Common myeloid progenitor, CD34-positive (primary cell): ENCODE measurements at regions not wholly inside any gene's neighbourhood (a gene's known extent, or its start where the extent isn't known, plus 50 kb on each side); places are given as distances from the start of the nearest gene placed in this dataset.
"Not testable (repeated sequence)": the region's sequence is repeated elsewhere in the genome, so short reads cannot be mapped to it uniquely, and the experiment has no call there.

Experiments
- CTCF ChIA-PET: fragments of 350-600 bp; sonication (Branson Sonifier 250); formaldehyde crosslinking; loops from one replicate; lab custom pipeline; 2021; ENCODE audit warnings: antibody characterized with exemption; lab: Charles Lee
- POLR2A ChIA-PET: fragments of 350-600 bp; sonication (Branson Sonifier 250); formaldehyde crosslinking; loops from one replicate; lab custom pipeline; 2021; ENCODE audit warnings: antibody characterized with exemption; lab: Charles Lee
- DNase-seq, 3 donors: peaks; one replicate each; pipeline versions ENCODE4 v3.0.0 to v3.0.0-alpha.2; 2013
- H3K27ac ChIP-seq, 2 experiments: 1 replicate in 1 of 2; 2 replicates in 1 of 2; pipeline ENCODE4 v1.7.0; 2013; ENCODE audit warnings: inconsistent platforms in 2 of 2, low read length in 2 of 2, mild to moderate bottlenecking in 2 of 2, low read depth in 1 of 2, moderate library complexity in 1 of 2; ENCODE audit not compliant: severe bottlenecking in 2 of 2, insufficient read depth in 1 of 2, poor library complexity in 1 of 2
- H3K27me3 ChIP-seq, 5 experiments: replicated peaks in 2 of 5; 1 replicate in 3 of 5; 2 replicates in 2 of 5; pipeline versions ENCODE4 v1.6.1 to v1.7.0; 2013; ENCODE audit warnings: low read length in 4 of 5, mild to moderate bottlenecking in 2 of 5, moderate library complexity in 2 of 5, inconsistent platforms in 1 of 5; ENCODE audit not compliant: insufficient read depth in 5 of 5, control insufficient read depth in 4 of 5
- H3K36me3 ChIP-seq, 4 experiments: 1 replicate in 2 of 4; 2 replicates in 2 of 4; pipeline versions ENCODE4 v1.6.1 to v1.7.0; 2013; ENCODE audit warnings: low read length in 3 of 4, control low read depth in 1 of 4, mild to moderate bottlenecking in 1 of 4; ENCODE audit not compliant: control insufficient read depth in 4 of 4, insufficient read depth in 4 of 4
- H3K4me1 ChIP-seq, 4 experiments: 1 replicate in 3 of 4; 2 replicates in 1 of 4; pipeline versions ENCODE4 v1.6.1 to v1.7.1; 2013; ENCODE audit warnings: low read length in 3 of 4, mild to moderate bottlenecking in 3 of 4, control low read depth in 1 of 4, inconsistent platforms in 1 of 4, moderate library complexity in 1 of 4; ENCODE audit not compliant: control insufficient read depth in 4 of 4, insufficient read depth in 4 of 4; ENCODE audit errors: control extremely low read depth in 1 of 4
- H3K4me3 ChIP-seq, 7 experiments: 1 replicate in 4 of 7; 2 replicates in 3 of 7; pipeline versions ENCODE4 v1.5.1 to v1.7.0; 2013; ENCODE audit warnings: mild to moderate bottlenecking in 7 of 7, low read length in 6 of 7, moderate library complexity in 6 of 7, inconsistent platforms in 2 of 7, low read depth in 2 of 7, control low read depth in 1 of 7; ENCODE audit not compliant: insufficient read depth in 4 of 7, control insufficient read depth in 1 of 7; ENCODE audit errors: extremely low read depth in 1 of 7
- H3K9me3 ChIP-seq, 5 experiments: 1 replicate in 4 of 5; 2 replicates in 1 of 5; pipeline versions ENCODE4 v1.6.1 to v1.7.1; 2013; ENCODE audit warnings: low read length in 4 of 5, mild to moderate bottlenecking in 2 of 5, inconsistent platforms in 1 of 5, low read depth in 1 of 5, moderate library complexity in 1 of 5; ENCODE audit not compliant: control insufficient read depth in 4 of 5, insufficient read depth in 2 of 5; ENCODE audit errors: control extremely low read depth in 1 of 5
- WGBS: methylation state at CpG from one replicate; pipeline ENCODE4 v1.1.5; 2013; ENCODE audit not compliant: insufficient coverage; 5-methylcytosine and 5-hydroxymethylcytosine counted together

GRCh38 chr17:83007504-83008185 is 71.8 kb upstream of the METRNL start:
- Histone ChIP-seq H3K9me3 (peaks cover 0 to 5% (median 0%) of the 10 kb centered on the region in 5 experiments), H3K27me3 (no peaks in the 10 kb centered on the region), H3K36me3 (peaks cover 10 to 53% (median 26%) of the 10 kb centered on the region in 4 experiments), H3K27ac (no peak overlapping the region), H3K4me1 (peaks cover 0 to 2% (median 0%) of the 10 kb centered on the region in 4 experiments), H3K4me3 (no peak overlapping the region)
- ChIA-PET POLR2A (no interaction called here), CTCF (interaction anchor here (1.1 kb wide), 1 partner anchor 13 kb away, joined by 3 read pairs; no protein-coding TSS in a partner anchor)
- no peak for DNase-seq
- 89% methylated on average over 28 of the region's 33 CpGs for WGBS

GRCh38 chr17:83008186-83008510 is 71.3 kb upstream of the METRNL start:
- H3K27ac ChIP-seq = no peak overlapping the region
- H3K27me3 ChIP-seq = no peaks in the 10 kb centered on the region
- H3K4me3 ChIP-seq = no peak overlapping the region
- H3K36me3 ChIP-seq = peaks cover 10 to 55% (median 26%) of the 10 kb centered on the region in 4 experiments
- POLR2A ChIA-PET = no interaction called here
- peaks cover 0 to 2% (median 0%) of the 10 kb centered on the region in 4 experiments for H3K4me1 ChIP-seq
- CTCF ChIA-PET = interaction anchor here (1.1 kb wide), 1 partner anchor 12 kb away, joined by 3 read pairs; no protein-coding TSS in a partner anchor
- WGBS = 97% methylated on average over 9 of the region's 9 CpGs
- H3K9me3 ChIP-seq = peaks cover 0 to 5% (median 0%) of the 10 kb centered on the region in 5 experiments
- DNase-seq = no peak

GRCh38 chr17:83008526-83008925 is 70.9 kb upstream of the METRNL start:
- Histone ChIP-seq H3K9me3 (peaks cover 0 to 5% (median 0%) of the 10 kb centered on the region in 5 experiments), H3K27me3 (no peaks in the 10 kb centered on the region), H3K4me3 (no peak overlapping the region), H3K36me3 (peaks cover 10 to 56% (median 26%) of the 10 kb centered on the region in 4 experiments), H3K27ac (no peak overlapping the region), H3K4me1 (peaks cover 0 to 2% (median 0%) of the 10 kb centered on the region in 4 experiments)
- 96% methylated on average over 17 of the region's 23 CpGs for WGBS
- ChIA-PET POLR2A (no interaction called here), CTCF (interaction anchor here (1.1 kb wide), 1 partner anchor 12 kb away, joined by 3 read pairs; no protein-coding TSS in a partner anchor)
- DNase-seq = no peak

GRCh38 chr17:83009414-83010205 is 69.8 kb upstream of the METRNL start:
- WGBS = 97% methylated on average over 14 of the region's 24 CpGs
- ChIA-PET POLR2A (no interaction called here), CTCF (interaction anchor here (1.0 kb wide), 1 partner anchor 15 kb away, joined by 3 read pairs; no protein-coding TSS in a partner anchor)
- DNase-seq = no peak
- Histone ChIP-seq H3K27me3 (no peaks in the 10 kb centered on the region), H3K9me3 (peaks cover 0 to 5% (median 0%) of the 10 kb centered on the region in 5 experiments), H3K36me3 (peaks cover 10 to 64% (median 30%) of the 10 kb centered on the region in 4 experiments), H3K4me3 (no peak overlapping the region), H3K27ac (no peak overlapping the region), H3K4me1 (peaks cover 0 to 2% (median 0%) of the 10 kb centered on the region in 4 experiments)

- no peak overlapping the region for H3K27ac ChIP-seq
- H3K4me1 ChIP-seq = peaks cover 0 to 2% (median 0%) of the 10 kb centered on the region in 4 experiments
- DNase-seq = no peak
- ChIA-PET CTCF (interaction anchor here (1.0 to 1.7 kb wide), 4 partner anchors 10 to 27 kb away, joined by 3 to 4 read pairs (median 4); no protein-coding TSS in a partner anchor), POLR2A (no interaction called here)
- WGBS = 97% methylated on average over 35 of the region's 39 CpGs
- H3K36me3 ChIP-seq = peaks cover 2 to 55% (median 22%) of the 10 kb centered on the region in 4 experiments
- H3K27me3 ChIP-seq = no peaks in the 10 kb centered on the region
- H3K9me3 ChIP-seq = no peaks in the 10 kb centered on the region
- no peak overlapping the region for H3K4me3 ChIP-seq
These were observed 68.9 kb upstream of the METRNL start for GRCh38 chr17:83010206-83011200.

- peaks cover 2 to 43% (median 18%) of the 10 kb centered on the region in 4 experiments for H3K36me3 ChIP-seq
- H3K9me3 ChIP-seq, H3K4me3 ChIP-seq, POLR2A ChIA-PET, H3K27me3 ChIP-seq, H3K4me1 ChIP-seq, H3K27ac ChIP-seq, DNase-seq: not testable (repeated sequence)
- 97% methylated on average over 11 of the region's 19 CpGs for WGBS
- CTCF ChIA-PET = interaction anchor here (0.8 to 1.7 kb wide), 4 partner anchors 9 to 26 kb away, joined by 3 to 4 read pairs (median 4); no protein-coding TSS in a partner anchor
These were observed 67.7 kb upstream of the METRNL start for GRCh38 chr17:83011676-83012075.
